SK-N-MC (cell line): ENCODE measurements at regions not wholly inside any gene's neighbourhood (a gene's known extent, or its start where the extent isn't known, plus 50 kb on each side); places are given as distances from the start of the nearest gene placed in this dataset.

Source experiments
- EZH2 ChIP-seq: fragments of 200-600 bp; sonication (generic); IDR thresholded peaks from one replicate; pipeline ENCODE4 v1.6.1; 2017; ENCODE audit warnings: antibody characterized with exemption
- POLR2AphosphoS5 ChIP-seq: IDR thresholded peaks from 2 replicates; pipeline ENCODE4 v1.6.1; 2012; ENCODE audit warnings: mild to moderate bottlenecking, low read depth, low read length, borderline replicate concordance

- TF ChIP-seq EZH2: no peak
- no peak for TF ChIP-seq POLR2AphosphoS5
These were observed 325.7 kb downstream of the TBC1D32 start for GRCh38 chr6:121008553-121008952.
